SU-DHL-6 (cell line): ENCODE measurements at regions not wholly inside any gene's neighbourhood (a gene's known extent, or its start where the extent isn't known, plus 50 kb on each side); places are given as distances from the start of the nearest gene placed in this dataset.

Experiments used
- H2AFZ ChIP-seq: fragments of 200-600 bp; sonication (generic); 2 replicates; pipeline ENCODE4 v1.6.1; 2014; ENCODE audit warnings: low read depth, mild to moderate bottlenecking, moderate library complexity, mixed read lengths, antibody characterized with exemption, low read length; ENCODE audit not compliant: severe bottlenecking
- H3F3A ChIP-seq: fragments of 200-600 bp; shearing (Covaris generic); 2 replicates; pipeline ENCODE4 v1.6.0; 2016; ENCODE audit warnings: antibody characterized with exemption, mild to moderate bottlenecking; ENCODE audit not compliant: insufficient read depth
- H3K27ac ChIP-seq: fragments of 200-600 bp; sonication (generic); 2 replicates; pipeline ENCODE4 v1.5.1; 2016; ENCODE audit warnings: low read depth, mild to moderate bottlenecking, low read length, moderate library complexity, mixed read lengths
- H3K27me3 ChIP-seq: fragments of 200-600 bp; sonication (generic), shearing (Covaris generic); 2 replicates; pipeline ENCODE4 v1.6.0; 2014; ENCODE audit warnings: mild to moderate bottlenecking, low read length
- H3K36me3 ChIP-seq: fragments of 200-600 bp; sonication (generic); 2 replicates; pipeline ENCODE4 v1.6.1; 2014; ENCODE audit warnings: mild to moderate bottlenecking, low read length, mixed read lengths
- H3K4me2 ChIP-seq: fragments of 300-600, 200-600 bp; shearing (Covaris generic), sonication (generic); 2 replicates; pipeline ENCODE4 v1.6.0; 2014; ENCODE audit warnings: low read length, low read depth, mild to moderate bottlenecking; ENCODE audit not compliant: poor library complexity, severe bottlenecking
- H3K4me3 ChIP-seq: fragments of 200-600 bp; sonication (generic); 2 replicates; pipeline ENCODE4 v1.5.1; 2014; ENCODE audit warnings: antibody characterized with exemption, low read length, mild to moderate bottlenecking, mixed read lengths; ENCODE audit not compliant: insufficient read depth, poor library complexity, severe bottlenecking
- H3K79me2 ChIP-seq: fragments of 200-600 bp; sonication (generic); 2 replicates; pipeline ENCODE4 v1.6.1; 2014; ENCODE audit warnings: mild to moderate bottlenecking, low read length, moderate library complexity; ENCODE audit not compliant: insufficient read depth
- H3K9ac ChIP-seq: fragments of 200-600 bp; sonication (generic); 2 replicates; pipeline ENCODE4 v1.7.0; 2014; ENCODE audit warnings: mild to moderate bottlenecking, low read length
- H3K9me2 ChIP-seq: fragments of 200-600 bp; sonication (generic); replicated peaks from 2 replicates; pipeline ENCODE4 v1.6.1; 2014; ENCODE audit warnings: low read length; ENCODE audit not compliant: insufficient read depth
- H3K9me3 ChIP-seq: fragments of 200-600 bp; sonication (generic); 2 replicates; pipeline ENCODE4 v1.6.1; 2014; ENCODE audit warnings: low read length, mixed read lengths; ENCODE audit not compliant: insufficient read depth
- H4K20me1 ChIP-seq: fragments of 200-600 bp; sonication (generic); 2 replicates; pipeline ENCODE4 v1.6.1; 2014; ENCODE audit warnings: low read depth, mild to moderate bottlenecking, antibody characterized with exemption, low read length, moderate library complexity, mixed read lengths
- EZH2phosphoT487 ChIP-seq: fragments of 200-600 bp; sonication (generic), shearing (Covaris generic); conservative IDR thresholded peaks from 2 replicates; pipeline ENCODE4 v1.6.1; 2018; ENCODE audit warnings: mild to moderate bottlenecking, antibody characterized with exemption, low read length, moderate library complexity, mixed read lengths
- TF ChIP-seq, protein P1 (sequence below): fragments of 200-600 bp; sonication (generic); IDR thresholded peaks from one replicate; pipeline ENCODE4 v1.5.1; 2017; ENCODE audit warnings: antibody characterized with exemption, mild to moderate bottlenecking, low read length, moderate library complexity; ENCODE audit not compliant: insufficient read depth, poor library complexity, severe bottlenecking

DNA sequence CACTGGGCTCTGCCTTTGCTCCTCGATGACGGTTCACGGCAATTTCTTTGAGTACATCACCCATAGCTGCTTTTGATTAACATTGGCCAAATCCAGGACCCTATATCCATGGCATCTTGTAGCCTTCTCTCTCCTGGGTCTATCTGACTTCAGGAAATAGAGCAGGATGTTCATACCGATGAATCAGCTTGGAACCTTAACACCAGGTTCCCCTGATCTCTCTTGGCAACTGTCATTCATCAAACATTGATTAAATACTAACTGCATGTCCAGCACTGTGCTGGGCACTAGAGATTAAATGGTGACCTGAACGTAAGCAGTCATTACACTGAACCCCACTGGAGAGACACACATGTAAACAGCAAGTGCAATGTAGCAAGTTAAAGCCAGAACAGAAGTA, 77.0 kb upstream of the MED13L start:
- Histone ChIP-seq H3F3A (no peaks in the 10 kb centered on the region), H3K9me2 (no peaks in the 10 kb centered on the region), H3K9ac (no peak overlapping the region), H3K27me3 (no peaks in the 10 kb centered on the region), H3K4me3 (no peak overlapping the region), H4K20me1 (no peaks in the 10 kb centered on the region), H3K9me3 (no peaks in the 10 kb centered on the region), H2AFZ (no peak overlapping the region), H3K79me2 (no peaks in the 10 kb centered on the region), H3K36me3 (no peaks in the 10 kb centered on the region), H3K4me2 (no peak overlapping the region), H3K27ac (no peak overlapping the region)
- TF ChIP-seq, protein P1, sequence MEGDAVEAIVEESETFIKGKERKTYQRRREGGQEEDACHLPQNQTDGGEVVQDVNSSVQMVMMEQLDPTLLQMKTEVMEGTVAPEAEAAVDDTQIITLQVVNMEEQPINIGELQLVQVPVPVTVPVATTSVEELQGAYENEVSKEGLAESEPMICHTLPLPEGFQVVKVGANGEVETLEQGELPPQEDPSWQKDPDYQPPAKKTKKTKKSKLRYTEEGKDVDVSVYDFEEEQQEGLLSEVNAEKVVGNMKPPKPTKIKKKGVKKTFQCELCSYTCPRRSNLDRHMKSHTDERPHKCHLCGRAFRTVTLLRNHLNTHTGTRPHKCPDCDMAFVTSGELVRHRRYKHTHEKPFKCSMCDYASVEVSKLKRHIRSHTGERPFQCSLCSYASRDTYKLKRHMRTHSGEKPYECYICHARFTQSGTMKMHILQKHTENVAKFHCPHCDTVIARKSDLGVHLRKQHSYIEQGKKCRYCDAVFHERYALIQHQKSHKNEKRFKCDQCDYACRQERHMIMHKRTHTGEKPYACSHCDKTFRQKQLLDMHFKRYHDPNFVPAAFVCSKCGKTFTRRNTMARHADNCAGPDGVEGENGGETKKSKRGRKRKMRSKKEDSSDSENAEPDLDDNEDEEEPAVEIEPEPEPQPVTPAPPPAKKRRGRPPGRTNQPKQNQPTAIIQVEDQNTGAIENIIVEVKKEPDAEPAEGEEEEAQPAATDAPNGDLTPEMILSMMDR, result no peak
- TF ChIP-seq EZH2phosphoT487, result no peak

DNA sequence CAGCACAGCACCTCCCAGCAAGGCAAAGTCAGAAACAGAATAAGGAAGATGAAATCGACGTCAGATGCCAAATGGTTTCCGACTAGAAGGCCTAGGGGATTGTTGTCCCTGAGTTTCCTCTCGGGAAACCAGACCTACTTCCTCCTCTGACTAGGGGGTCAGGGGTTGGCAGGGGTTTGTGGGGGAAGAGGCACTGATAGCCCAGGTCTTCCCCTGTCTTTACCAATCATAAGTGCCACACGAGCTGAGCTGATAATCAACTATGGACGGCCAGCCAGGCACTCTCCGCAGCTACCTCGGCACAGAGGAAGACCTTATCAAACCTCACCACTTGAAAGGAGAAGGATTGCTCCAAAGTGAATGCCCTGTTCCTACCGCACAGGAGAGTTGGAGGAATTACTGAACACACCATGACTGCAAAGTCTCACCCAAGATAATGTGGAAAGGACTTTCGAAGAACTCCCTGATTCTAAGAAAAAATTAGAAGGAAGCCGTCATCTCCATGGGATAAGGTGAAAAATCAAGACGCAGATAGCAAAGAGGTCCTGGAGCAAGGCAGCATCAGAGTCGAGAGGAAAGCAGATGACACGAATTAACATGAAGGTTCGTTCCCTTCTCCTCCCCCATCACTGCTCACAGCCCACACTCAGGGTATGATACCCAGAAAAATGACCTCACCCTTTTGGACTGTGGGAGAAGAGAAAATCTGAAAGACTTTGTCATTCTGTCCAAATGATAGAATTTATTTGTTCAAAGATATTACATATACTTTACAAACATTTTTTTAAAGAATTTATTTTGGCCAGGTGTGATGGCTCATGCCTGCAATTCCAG, 77.7 kb upstream of the MED13L start:
- Histone ChIP-seq H4K20me1 (no peaks in the 10 kb centered on the region), H3K4me2 (no peak overlapping the region), H3K9me2 (no peaks in the 10 kb centered on the region), H3F3A (no peaks in the 10 kb centered on the region), H2AFZ (no peak overlapping the region), H3K27ac (no peak overlapping the region), H3K79me2 (no peaks in the 10 kb centered on the region), H3K4me3 (no peak overlapping the region), H3K9ac (no peak overlapping the region), H3K27me3 (no peaks in the 10 kb centered on the region), H3K9me3 (no peaks in the 10 kb centered on the region), H3K36me3 (no peaks in the 10 kb centered on the region)
- TF ChIP-seq, protein P1, result no peak

DNA sequence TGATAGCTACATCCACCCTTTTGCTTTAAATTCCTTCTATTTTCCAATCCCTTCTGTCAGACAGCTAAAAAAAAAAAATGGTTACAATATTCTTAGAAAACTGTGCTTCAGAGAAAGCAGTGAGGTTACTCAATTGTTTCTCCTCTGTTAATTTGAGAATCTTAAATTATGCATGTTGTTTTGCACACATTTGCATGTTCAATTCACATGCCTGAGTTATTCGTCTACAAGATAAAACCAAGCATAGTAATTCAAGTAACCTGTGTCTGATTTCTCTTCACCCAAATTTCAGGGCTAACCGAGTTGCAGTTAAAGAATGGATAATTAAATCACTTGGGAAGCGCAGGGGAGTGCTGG, 81.0 kb upstream of the MED13L start:
- Histone ChIP-seq H3K79me2 (no peaks in the 10 kb centered on the region), H3K27ac (no peak overlapping the region), H3F3A (no peaks in the 10 kb centered on the region), H3K9me2 (no peaks in the 10 kb centered on the region), H3K36me3 (no peaks in the 10 kb centered on the region), H3K27me3 (no peaks in the 10 kb centered on the region), H3K9me3 (no peaks in the 10 kb centered on the region), H3K9ac (no peak overlapping the region), H4K20me1 (no peaks in the 10 kb centered on the region), H3K4me2 (no peak overlapping the region), H2AFZ (no peak overlapping the region), H3K4me3 (no peak overlapping the region)
- TF ChIP-seq, protein P1, result no peak
- no peak for TF ChIP-seq EZH2phosphoT487
